Neural cell (in vitro differentiated cells): ENCODE measurements at regions not wholly inside any gene's neighbourhood (a gene's known extent, or its start where the extent isn't known, plus 50 kb on each side); places are given as distances from the start of the nearest gene placed in this dataset.

Experiments used
- CTCF ChIP-seq: fragments of 450-650 bp; IDR thresholded peaks from 2 replicates; pipeline ENCODE4 v1.5.1; 2014; ENCODE audit warnings: antibody characterized with exemption, mild to moderate bottlenecking, moderate library complexity; ENCODE audit not compliant: poor library complexity, severe bottlenecking
- POLR2AphosphoS5 ChIP-seq: IDR thresholded peaks from 2 replicates; pipeline ENCODE4 v1.6.1; 2012
- TF ChIP-seq, protein P1 (sequence below): IDR thresholded peaks from 2 replicates; pipeline ENCODE4 v1.6.1; 2012; ENCODE audit warnings: borderline replicate concordance

DNA sequence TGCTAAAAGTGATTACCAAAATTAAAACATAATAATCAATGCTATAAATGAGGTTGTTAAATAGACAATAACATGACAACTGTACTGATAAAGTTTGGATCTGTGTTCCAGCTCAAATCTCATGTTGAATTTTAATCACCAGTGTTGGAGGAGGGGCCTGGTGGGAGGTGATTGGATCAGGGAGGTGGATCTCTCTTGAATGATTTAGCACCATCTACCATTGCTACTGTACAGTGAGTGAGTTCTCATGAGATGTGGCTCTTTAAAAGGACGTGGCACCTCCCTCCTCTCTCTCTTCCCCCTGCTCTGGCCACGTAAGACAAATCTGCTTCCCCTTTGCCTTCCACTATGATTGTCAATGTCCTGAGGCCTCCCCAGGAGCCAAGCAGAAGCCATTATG lies 77.5 kb downstream of the HTR5A start:
- TF ChIP-seq POLR2AphosphoS5 (no peak), CTCF (no peak)
- TF ChIP-seq, protein P1, sequence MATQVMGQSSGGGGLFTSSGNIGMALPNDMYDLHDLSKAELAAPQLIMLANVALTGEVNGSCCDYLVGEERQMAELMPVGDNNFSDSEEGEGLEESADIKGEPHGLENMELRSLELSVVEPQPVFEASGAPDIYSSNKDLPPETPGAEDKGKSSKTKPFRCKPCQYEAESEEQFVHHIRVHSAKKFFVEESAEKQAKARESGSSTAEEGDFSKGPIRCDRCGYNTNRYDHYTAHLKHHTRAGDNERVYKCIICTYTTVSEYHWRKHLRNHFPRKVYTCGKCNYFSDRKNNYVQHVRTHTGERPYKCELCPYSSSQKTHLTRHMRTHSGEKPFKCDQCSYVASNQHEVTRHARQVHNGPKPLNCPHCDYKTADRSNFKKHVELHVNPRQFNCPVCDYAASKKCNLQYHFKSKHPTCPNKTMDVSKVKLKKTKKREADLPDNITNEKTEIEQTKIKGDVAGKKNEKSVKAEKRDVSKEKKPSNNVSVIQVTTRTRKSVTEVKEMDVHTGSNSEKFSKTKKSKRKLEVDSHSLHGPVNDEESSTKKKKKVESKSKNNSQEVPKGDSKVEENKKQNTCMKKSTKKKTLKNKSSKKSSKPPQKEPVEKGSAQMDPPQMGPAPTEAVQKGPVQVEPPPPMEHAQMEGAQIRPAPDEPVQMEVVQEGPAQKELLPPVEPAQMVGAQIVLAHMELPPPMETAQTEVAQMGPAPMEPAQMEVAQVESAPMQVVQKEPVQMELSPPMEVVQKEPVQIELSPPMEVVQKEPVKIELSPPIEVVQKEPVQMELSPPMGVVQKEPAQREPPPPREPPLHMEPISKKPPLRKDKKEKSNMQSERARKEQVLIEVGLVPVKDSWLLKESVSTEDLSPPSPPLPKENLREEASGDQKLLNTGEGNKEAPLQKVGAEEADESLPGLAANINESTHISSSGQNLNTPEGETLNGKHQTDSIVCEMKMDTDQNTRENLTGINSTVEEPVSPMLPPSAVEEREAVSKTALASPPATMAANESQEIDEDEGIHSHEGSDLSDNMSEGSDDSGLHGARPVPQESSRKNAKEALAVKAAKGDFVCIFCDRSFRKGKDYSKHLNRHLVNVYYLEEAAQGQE = no peak
